ENCODE measurements at regions not wholly inside any gene's neighbourhood (a gene's known extent, or its start where the extent isn't known, plus 50 kb on each side); places are given as distances from the start of the nearest gene placed in this dataset.

DNA sequence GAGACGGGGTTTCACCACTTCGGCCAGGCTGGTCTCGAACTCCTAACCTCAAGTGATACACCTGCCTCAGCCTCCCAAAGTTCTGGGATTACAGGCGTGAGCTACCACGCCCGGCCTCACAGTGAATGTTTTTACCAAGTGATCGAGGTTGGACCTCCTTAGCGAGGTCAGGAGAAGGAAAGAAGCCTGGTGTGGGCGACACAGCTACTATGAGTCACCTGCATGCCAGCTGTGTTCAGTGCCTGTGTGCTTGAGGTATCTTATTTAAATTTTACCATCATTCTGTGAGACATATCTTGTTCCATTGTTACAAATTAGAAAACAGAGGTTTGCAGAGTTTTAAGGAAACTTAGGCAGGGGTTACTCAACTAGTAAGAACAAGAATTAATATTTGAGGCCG lies 174.8 kb upstream of the DYNLRB2 start:
- no peak for DNase-seq (ENCODE audit: extremely low read depth, low read depth, low spot score)

DNA sequence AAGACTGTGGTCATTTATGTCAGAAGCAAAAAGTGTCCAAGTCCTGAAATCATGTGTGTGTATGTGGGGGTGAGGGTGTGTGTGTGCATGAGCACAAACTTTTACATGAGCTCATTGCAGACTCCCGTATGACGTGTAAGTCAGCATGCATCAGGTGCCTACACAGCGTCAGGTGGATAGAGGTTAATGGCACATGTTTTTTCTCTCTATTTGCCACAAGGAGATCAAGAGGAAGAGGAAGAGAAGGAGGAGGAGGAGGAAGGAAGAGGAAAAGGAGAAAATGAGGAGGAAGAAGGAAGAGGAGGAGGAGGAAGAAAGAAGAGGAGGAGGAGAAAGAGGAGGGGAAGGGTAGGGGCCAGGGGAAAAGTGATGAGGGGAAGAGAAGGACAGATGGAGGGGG lies 178.0 kb upstream of the DYNLRB2 start:
- DNase-seq (ENCODE audit: extremely low read depth, low read depth, low spot score): no peak

DNA sequence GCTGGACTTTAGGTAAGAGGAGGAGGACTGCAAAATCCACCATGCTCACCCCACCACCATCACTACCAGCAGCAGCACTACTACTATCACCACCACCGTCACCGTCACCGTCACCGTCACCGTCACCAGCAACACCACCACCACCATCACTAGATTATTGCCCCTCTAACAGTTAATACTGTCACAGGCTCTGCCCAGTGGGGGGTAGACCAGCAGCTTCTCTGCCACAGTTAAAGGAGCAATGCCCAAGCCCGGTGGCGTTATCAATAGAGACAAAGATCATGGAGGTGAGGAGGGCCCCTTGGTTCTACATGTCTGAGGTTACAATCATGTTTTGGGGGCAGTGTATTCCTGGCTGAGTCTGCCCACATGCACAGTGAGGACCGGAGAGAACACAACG lies 184.4 kb upstream of the DYNLRB2 start:
- DNase-seq (ENCODE audit: extremely low read depth, low read depth, low spot score): no peak

- no peak for DNase-seq (ENCODE audit: extremely low read depth, low read depth, low spot score)
These were observed 185.5 kb upstream of the DYNLRB2 start for GRCh38 chr16:80355335-80355734.

GRCh38 chr16:80350061-80350460 lies 190.7 kb upstream of the DYNLRB2 start:
- no peak for DNase-seq (ENCODE audit: extremely low read depth, low read depth, low spot score)

GRCh38 chr16:80347900-80348299 lies 192.9 kb upstream of the DYNLRB2 start:
- DNase-seq (ENCODE audit: extremely low read depth, low read depth, low spot score): no peak

DNA sequence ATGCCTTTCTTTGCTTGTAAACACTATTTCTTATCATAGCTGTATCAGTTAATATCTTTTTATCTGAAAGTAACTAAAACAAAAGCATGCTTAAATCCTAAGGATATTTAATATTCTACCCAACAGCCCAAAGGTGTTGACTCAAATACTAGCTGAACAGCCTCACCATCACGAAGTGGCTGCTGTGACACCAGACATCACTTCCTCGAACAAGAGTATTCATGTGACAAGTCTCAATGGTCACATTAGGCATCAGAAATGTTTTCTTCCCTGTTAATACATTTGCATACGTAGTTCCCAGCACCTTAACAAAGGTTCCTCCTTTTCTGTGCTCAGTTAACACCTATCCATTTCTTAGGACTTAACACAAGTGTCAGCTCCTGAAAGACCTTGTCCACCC lies 193.8 kb upstream of the DYNLRB2 start:
- no peak for DNase-seq (ENCODE audit: extremely low read depth, low read depth, low spot score)

- no peak for DNase-seq (ENCODE audit: extremely low read depth, low read depth, low spot score)
These were observed 194.6 kb upstream of the DYNLRB2 start for GRCh38 chr16:80346111-80346632.

- no peak for DNase-seq (ENCODE audit: extremely low read depth, low read depth, low spot score)
These were observed 195.1 kb upstream of the DYNLRB2 start for GRCh38 chr16:80345701-80346100.

- DNase-seq (ENCODE audit: extremely low read depth, low read depth, low spot score): no peak
These were observed 196.2 kb upstream of the DYNLRB2 start for GRCh38 chr16:80344570-80344969.

GRCh38 chr16:80341263-80341662 lies 199.5 kb upstream of the DYNLRB2 start:
- DNase-seq (ENCODE audit: extremely low read depth, low read depth, low spot score): no peak

DNA sequence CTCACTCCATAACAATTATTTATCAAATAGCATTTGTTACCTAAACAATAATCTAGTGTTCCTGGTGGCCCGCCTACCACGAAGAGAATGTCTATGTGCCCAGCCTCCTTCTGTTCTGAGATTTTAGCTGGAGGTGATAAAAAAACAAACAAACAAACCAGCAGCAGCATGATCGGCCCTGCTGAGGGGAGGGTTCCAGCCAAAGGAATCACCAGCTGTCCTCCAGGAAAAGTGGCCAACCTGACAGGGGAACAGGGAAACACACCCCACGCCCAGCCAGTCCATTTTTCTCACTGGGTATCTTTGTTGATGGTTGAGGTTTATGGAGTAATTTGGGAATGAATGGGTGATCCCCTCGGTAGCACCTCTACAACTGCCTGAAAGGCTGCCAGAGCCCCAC lies 203.0 kb upstream of the DYNLRB2 start:
- no peak for DNase-seq (ENCODE audit: extremely low read depth, low read depth, low spot score)

- no peak for DNase-seq (ENCODE audit: extremely low read depth, low read depth, low spot score)
These were observed 210.0 kb upstream of the DYNLRB2 start for GRCh38 chr16:80330803-80331202.

DNA sequence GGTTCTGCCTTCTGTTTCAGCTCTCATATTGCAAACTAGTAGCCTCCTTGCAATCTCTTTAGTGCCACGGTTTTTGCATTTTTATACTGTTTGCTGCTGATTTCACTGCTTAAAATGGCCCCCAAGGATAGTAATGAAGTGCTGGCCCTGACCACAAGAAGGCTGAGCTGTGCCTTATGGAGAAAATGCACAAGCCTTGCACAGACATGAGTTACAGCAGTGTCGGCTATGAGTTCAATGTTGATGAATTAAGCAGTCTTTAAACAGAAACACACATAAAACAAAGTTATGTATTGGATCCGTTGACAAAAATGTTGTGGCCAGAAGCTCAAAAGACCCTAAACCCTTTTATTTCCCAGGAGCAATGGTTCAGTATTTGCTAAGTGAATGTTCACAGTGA lies 210.6 kb upstream of the DYNLRB2 start:
- DNase-seq (ENCODE audit: extremely low read depth, low read depth, low spot score): no peak

DNA sequence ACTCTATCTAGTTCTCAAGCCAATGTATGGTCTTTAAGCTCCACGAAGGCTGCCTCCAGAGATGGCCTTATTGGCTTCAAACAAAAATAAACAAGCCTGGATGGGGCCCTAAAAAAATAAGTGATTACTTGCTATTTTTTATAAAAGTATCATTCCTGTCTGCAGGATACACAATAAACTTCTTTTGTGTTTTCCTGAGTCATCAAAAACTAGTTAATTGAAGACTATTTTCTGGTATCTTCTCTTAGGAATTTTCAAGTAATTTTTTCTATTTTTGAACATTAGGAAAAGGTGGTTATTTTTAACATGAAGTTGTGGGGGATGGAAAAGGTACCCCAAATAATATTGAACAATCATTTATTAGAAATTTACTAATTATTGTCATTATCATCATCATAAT lies 213.1 kb upstream of the DYNLRB2 start:
- no peak for DNase-seq (ENCODE audit: extremely low read depth, low read depth, low spot score)

DNA sequence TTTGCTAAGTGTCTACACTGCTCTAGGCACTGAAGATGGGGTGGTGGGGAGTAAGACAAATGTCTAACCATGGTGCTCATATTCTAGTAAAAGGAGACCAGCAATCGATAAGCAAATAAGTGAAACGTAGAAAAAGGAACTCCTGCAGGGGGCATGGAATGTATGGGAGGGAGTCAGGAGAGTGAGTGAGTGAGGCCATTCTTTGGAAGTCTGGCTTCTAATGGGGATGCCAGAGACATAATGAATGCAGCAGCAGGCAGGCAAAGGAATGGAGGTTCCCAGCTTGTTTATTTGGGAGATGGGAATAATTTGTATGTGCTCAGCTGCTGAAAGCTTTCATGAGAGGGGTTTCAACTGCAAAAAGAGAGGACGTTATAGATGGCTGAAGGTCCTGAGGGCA lies 216.4 kb upstream of the DYNLRB2 start:
- no peak for DNase-seq (ENCODE audit: extremely low read depth, low read depth, low spot score)

- no peak for DNase-seq (ENCODE audit: extremely low read depth, low read depth, low spot score)
These were observed 217.0 kb upstream of the DYNLRB2 start for GRCh38 chr16:80323808-80324195.

DNA sequence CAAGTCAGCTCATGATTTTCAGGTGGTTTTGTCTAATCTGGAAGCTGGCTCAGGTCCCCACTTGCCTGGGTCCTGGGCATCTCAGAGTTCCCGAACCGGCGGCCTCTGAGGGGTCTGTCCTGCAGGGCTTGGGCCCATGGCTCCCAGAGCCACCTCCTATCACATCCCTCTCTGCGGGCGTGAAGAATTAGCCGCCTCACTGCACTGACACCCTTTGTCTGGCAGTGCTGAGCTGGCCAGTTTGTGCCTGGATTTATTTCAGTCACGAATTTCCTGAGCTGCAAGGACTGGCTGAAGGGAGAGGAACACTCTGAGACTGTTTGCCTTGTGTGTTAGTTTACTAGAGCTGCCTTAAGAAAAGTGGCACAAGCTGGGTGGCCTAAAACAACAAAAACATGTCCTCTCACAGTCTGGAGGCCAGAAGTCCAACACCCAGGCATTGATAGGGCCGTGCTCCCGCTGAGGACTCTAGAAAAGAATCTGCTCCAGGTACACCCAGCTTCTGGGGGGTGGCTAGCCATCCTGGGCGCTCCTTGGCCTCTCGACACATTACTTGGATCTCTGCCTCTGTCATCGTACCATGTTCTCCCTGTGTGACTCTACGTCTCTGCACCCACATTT lies 217.5 kb upstream of the DYNLRB2 start:
- no peak for DNase-seq (ENCODE audit: extremely low read depth, low read depth, low spot score)

GRCh38 chr16:80319181-80319580 lies 221.6 kb upstream of the DYNLRB2 start:
- DNase-seq (ENCODE audit: extremely low read depth, low read depth, low spot score): no peak

GRCh38 chr16:80318107-80318506 lies 222.7 kb upstream of the DYNLRB2 start:
- DNase-seq (ENCODE audit: extremely low read depth, low read depth, low spot score): no peak

GRCh38 chr16:80317599-80318037 lies 223.2 kb upstream of the DYNLRB2 start:
- no peak for DNase-seq (ENCODE audit: extremely low read depth, low read depth, low spot score)

GRCh38 chr16:80317116-80317515 lies 223.7 kb upstream of the DYNLRB2 start:
- no peak for DNase-seq (ENCODE audit: extremely low read depth, low read depth, low spot score)

DNA sequence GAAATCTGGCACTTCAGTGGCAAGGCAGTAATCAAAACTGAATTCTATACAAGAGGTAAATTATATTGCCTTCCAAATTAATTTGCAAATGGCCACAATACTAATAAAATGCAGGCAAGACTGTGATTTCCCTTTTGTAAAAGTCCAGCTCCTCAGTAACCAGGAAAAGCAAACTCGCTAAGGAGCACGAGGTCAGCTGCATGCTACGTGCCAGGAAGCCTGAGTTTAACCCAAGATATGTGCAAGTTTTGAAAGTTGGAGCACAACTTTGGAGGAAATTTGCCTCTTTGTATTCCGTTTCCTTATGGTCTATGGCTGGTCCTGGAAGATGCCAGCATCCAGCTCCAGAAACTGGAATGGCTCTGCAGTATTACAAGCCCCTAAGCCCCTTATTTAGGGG lies 226.8 kb upstream of the DYNLRB2 start:
- no peak for DNase-seq (ENCODE audit: extremely low read depth, low read depth, low spot score)
